Motor neuron (in vitro differentiated cells): ENCODE measurements at regions not wholly inside any gene's neighbourhood (a gene's known extent, or its start where the extent isn't known, plus 50 kb on each side); places are given as distances from the start of the nearest gene placed in this dataset.
"Not testable (repeated sequence)": the region's sequence is repeated elsewhere in the genome, so short reads cannot be mapped to it uniquely, and the experiment has no call there.

Experiments
- ATAC-seq, 8 experiments: fragments of 200-7000 bp; cut with Tn5 transposase; replicated peaks in 6 of 8; 2 replicates each; pipeline ENCODE4 v1.8.0; 2021; ENCODE audit warnings: mild to moderate bottlenecking in 8 of 8, moderate library complexity in 8 of 8
- H3K27ac ChIP-seq, 2 donors: fragments of 250-450 bp; sonication (Bioruptor Pico); 2 replicates each; pipeline ENCODE4 v1.9.0; 2021; ENCODE audit warnings: antibody characterized with exemption in 2 of 2, mild to moderate bottlenecking in 2 of 2, moderate library complexity in 1 of 2
- H3K4me1 ChIP-seq, 2 donors: fragments of 250-450 bp; sonication (Bioruptor Pico); replicated peaks in 1 of 2; 2 replicates each; pipeline ENCODE4 v1.6.1; 2021; ENCODE audit warnings: antibody characterized with exemption in 2 of 2, mild to moderate bottlenecking in 2 of 2, moderate library complexity in 1 of 2
- H3K4me3 ChIP-seq, 5 donors: fragments of 250-450 bp; sonication (Bioruptor Pico); 2 replicates each; pipeline ENCODE4 v1.9.0; 2021; ENCODE audit warnings: antibody characterized with exemption in 5 of 5, mild to moderate bottlenecking in 5 of 5, moderate library complexity in 4 of 5
- WGBS, 10 experiments: fragments of 450-650 bp; shearing (Covaris generic); methylation state at CpG; one replicate each; pipeline ENCODE4 v1.0.0; 2022; 5-methylcytosine and 5-hydroxymethylcytosine counted together
- in situ Hi-C, 9 experiments: fragments of 400-800 bp; cut with MboI; loops; one replicate each; pipeline ENCODE4 v1.15.0; 2021; ENCODE audit warnings: low sequenced_read_pairs in 9 of 9, low pct_unique_long_range_greater_than_20kb in 2 of 9; ENCODE audit not compliant: unreplicated experiment in 9 of 9

- in situ Hi-C loops, result no loop called here
- 15 to 83% (median 60%) methylated on average over 1 to 2 of the region's 2 CpGs; no CpG with 5 or more reads in 2 of the 10 experiments for WGBS, 10 experiments
- ATAC-seq, result peak in 2 of 8 experiments; percentile 40 to 64
- Histone ChIP-seq H3K27ac (no peak overlapping the region), H3K4me3 (no peak overlapping the region), H3K4me1 (no peaks in the 10 kb centered on the region)
Observed at GRCh38 chr4:148850257-148850995, 408.2 kb upstream of the NR3C2 start.

DNA sequence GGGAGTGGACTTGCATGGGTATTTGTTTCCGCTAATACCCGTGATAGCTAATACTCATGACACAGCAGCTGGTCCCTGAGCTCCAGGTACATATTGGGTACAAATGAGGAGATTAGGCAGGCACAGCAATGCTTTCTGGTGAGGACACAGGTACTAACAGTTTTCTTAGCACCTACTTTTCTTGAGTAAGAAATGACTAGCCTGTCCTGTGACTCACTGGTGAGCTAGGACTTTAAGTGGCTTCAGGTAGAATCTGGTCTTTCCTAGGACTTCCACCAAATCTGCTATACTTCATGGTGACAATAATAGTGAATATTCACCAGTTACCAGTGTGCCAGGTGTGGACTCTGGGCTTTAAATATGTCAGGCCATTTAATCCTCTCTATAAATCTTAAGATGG is 407.4 kb upstream of the NR3C2 start:
- ATAC-seq, result no peak
- Histone ChIP-seq H3K4me1 (no peaks in the 10 kb centered on the region), H3K27ac (no peak overlapping the region), H3K4me3 (no peak overlapping the region)
- in situ Hi-C loops, result no loop called here
- 86 to 100% (median 94%) methylated on average over 1 to 2 of the region's 2 CpGs; no CpG with 5 or more reads in 3 of the 10 experiments for WGBS, 10 experiments

DNA sequence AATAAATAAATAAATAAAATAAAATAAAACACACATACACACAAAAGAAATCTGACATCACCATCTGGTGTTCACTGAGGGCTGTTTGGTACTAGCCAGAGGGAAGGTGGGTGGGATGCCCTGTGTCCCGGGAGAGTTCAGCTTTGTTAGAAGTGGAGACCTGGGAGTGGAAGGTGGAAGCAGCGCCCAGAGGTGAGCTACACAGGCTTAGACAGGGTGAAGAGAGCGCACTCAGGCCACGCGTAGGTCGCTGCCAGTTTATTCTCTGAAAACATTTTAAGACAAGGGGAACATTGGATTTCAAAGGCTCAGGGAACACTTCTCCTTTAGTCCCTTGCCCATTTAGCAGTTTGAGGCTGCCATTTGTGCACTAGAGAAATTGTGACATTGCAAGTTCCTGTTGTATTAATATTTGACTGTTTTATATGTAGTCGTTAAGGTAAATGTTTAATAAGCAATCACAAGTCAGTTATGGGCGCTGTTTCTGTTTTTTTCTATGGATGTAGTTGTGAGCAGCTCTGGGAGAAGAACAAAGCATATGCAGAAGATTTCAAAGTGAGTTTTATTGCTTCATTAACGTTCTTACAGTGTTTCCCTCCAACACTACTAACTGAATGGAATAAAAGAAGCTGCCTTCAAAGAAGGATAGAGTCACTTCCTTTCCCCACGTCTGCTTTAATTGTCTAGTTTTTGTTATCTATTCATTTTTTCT is 405.5 kb upstream of the NR3C2 start:
- Histone ChIP-seq H3K4me1 (peaks cover under 1 to 2% of the 10 kb centered on the region in 2 donors), H3K4me3 (no peak overlapping the region), H3K27ac (no peak overlapping the region)
- in situ Hi-C loops, result no loop called here
- WGBS, 10 experiments, result 0 to 73% (median 64%) methylated on average over 1 to 9 of the region's 10 CpGs
- no peak for ATAC-seq

DNA sequence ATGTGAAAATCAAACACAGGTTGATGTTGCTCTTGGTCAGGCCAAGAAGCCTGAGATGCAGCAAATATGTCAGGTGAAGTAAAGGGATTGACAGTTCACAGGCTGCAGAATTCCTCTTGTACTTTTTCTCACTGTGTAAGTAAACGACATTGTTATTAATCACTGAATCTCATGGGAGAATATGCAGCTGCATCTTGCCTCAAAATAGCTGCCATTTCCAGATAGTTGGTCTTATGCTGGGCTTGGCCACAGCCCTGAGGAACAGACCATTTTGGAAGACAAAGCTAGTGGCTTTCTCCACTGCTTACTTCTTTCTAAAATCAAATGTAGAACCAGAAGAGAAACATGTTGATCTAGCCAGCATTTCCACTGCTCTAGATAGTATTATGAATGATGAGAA is 403.4 kb upstream of the NR3C2 start:
- ATAC-seq, result no peak
- no peak overlapping the region for H3K4me3 ChIP-seq
- no peak overlapping the region for H3K27ac ChIP-seq
- H3K4me1 ChIP-seq, result peaks cover 2 to 5% of the 10 kb centered on the region in 2 donors
- WGBS, 10 experiments, result 0 to 100% (median 27%) methylated on average over 1 of the region's 1 CpG; no CpG with 5 or more reads in 2 of the 10 experiments
- in situ Hi-C loops, result no loop called here

- 10 to 94% (median 74%) methylated on average over 1 to 3 of the region's 3 CpGs; no CpG with 5 or more reads in 1 of the 10 experiments for WGBS, 10 experiments
- Histone ChIP-seq H3K4me1 (peaks cover 2 to 5% of the 10 kb centered on the region in 2 donors), H3K27ac (no peak overlapping the region), H3K4me3 (no peak overlapping the region)
- in situ Hi-C loops, result no loop called here
- no peak for ATAC-seq
Observed at GRCh38 chr4:148843625-148844024, 401.4 kb upstream of the NR3C2 start.

DNA sequence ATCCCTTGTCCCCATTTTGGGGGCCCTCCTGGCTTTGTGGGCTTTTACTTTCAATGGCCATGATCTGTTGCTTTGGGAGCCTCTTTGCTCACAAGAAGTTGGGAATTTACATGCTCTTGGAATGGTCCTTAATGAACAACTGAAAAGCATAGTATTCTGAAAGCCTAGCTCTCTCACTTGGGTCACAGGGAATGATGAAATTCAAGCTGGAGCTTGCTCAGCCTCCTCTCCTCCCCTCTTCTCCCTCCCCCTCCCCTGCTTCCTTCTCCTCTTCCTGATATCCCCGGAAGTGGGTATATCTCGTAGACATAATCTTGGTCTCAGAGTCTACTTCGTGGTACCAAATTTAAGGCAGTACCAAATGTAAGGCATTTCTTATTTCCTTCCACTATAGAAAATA is 400.6 kb upstream of the NR3C2 start:
- WGBS, 10 experiments, result 67 to 83% (median 80%) methylated on average over 1 of the region's 3 CpGs; no CpG with 5 or more reads in 7 of the 10 experiments
- no peak overlapping the region for H3K4me3 ChIP-seq
- ATAC-seq, result peak in 3 of 8 experiments; percentile 25 to 60 (median 41)
- peaks cover 2 to 5% of the 10 kb centered on the region in 2 donors for H3K4me1 ChIP-seq
- no peak overlapping the region for H3K27ac ChIP-seq
- in situ Hi-C loops, result no loop called here

DNA sequence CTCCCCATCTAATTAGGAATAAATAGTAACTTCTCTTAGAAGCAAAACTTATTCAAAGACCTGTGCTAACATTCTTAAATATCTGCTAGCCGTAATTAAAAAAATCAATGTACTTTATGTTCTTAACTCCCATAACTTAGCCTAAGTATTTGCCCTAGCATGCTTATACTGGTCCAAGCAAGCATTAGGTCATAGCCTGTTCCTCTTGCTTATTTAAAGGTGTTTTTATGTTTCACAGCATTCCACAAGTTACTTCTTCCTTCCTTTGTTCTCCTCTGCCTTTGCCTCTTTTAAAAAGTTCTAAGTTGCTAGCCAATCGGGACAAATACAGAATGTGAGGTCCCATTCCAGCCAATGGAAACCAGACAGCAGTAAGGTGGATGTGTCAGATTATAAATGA is 395.4 kb upstream of the NR3C2 start:
- in situ Hi-C loops, result not testable (repeated sequence)

DNA sequence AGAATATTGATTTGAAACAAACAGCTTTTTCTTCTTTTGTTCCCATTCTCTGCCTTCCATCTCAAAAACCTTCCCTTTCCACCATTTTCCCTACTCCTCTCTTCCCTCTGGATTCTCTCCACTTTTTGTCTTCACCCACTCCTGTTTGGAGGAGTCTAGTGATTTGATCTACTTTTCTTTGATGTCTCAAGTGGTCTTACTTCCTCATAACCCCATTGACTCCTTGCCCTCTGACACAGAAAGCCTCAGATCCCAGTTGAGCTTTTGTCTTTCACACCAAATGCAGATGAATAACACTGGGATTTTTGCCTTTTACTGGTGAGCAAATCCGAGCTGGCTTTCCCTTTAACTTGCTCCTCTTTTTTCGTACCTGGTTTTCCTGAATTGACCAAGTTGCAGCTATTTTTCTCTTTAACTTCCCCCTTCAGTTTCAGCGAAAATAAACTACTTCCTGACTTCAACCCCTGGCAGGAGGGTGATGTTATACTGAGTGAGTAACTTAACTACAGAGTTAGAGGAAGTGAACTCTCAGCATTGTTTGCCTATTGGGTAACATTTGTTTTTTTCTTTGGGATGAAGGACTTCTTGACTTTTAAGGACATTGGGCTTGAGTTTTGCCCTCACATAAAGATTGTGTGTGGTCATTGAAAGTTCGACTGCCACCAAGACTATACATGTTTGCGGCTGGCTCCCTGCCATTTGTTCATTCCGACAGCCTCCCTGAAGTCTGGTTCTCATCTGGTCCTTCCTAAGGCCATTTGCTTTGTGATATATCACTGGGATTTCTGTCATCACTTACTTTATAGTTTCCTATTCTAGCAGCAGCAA is 392.8 kb upstream of the NR3C2 start:
- 7 to 68% (median 45%) methylated on average over 2 to 6 of the region's 6 CpGs; no CpG with 5 or more reads in 1 of the 10 experiments for WGBS, 10 experiments
- in situ Hi-C loops, result no loop called here
- Histone ChIP-seq H3K27ac (no peak overlapping the region), H3K4me3 (no peak overlapping the region), H3K4me1 (peaks cover 0 to 9% of the 10 kb centered on the region in 2 donors)
- peak in 4 of 8 experiments; percentile 37 to 77 (median 55) for ATAC-seq

More for the DNA sequence above, 395.4 kb upstream of the NR3C2 start:
- 60 to 100% (median 92%) methylated on average over 1 to 2 of the region's 2 CpGs; no CpG with 5 or more reads in 3 of the 10 experiments for WGBS, 10 experiments
- not testable (repeated sequence) for H3K4me3 ChIP-seq, H3K27ac ChIP-seq, ATAC-seq
- peaks cover under 1 to 11% of the 10 kb centered on the region in 2 donors for H3K4me1 ChIP-seq

DNA sequence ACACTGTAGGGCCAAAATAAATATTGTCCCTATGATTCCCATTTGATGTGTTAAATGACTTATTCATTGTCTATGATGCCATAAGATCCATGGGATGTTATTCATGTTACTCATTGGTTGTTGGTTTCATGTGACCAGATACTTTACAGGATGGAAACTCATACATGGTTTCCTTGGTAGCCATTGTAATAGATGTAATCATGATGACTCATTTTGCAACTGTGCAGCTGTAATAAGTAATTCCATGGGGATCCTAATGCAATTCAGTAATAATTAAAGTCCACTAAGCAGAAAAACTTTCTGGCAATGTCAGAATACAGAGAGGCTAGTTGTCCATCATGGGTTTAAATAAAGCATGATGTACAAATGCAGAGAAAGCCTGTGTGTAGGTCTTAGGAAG is 389.7 kb upstream of the NR3C2 start:
- Histone ChIP-seq H3K4me3 (no peak overlapping the region), H3K4me1 (peaks cover 0 to 9% of the 10 kb centered on the region in 2 donors), H3K27ac (no peak overlapping the region)
- ATAC-seq, result peak; percentile 53 to 99 (median 94)
- in situ Hi-C loops, result no loop called here

DNA sequence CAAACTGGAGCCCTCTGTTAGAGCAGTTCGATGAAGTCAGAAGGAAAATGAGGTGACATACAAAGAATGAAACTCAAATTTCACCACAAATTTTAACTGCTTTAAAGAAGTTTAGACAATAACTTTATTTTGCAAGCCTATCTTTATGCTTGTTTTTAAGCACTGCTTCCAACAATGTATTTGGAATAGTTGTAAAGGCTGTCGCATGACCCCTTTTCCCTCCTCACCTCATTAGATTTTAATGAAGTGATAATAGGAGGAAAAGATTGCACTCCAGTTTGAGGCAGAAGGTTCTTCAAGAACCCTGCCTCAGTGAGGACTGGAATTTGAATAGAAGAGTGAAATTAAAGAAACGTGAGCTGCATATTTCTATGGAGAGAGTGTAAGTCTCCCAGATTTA is 386.1 kb upstream of the NR3C2 start:
- 33 to 97% (median 51%) methylated on average over 2 to 3 of the region's 3 CpGs; no CpG with 5 or more reads in 2 of the 10 experiments for whole genome bisulfite sequencing, 10 experiments
- ATAC-seq, result no peak
- no peak overlapping the region for H3K27ac ChIP-seq
- in situ Hi-C loops, result no loop called here
- no peaks in the 10 kb centered on the region for H3K4me1 ChIP-seq
- H3K4me3 ChIP-seq, result no peak overlapping the region

DNA sequence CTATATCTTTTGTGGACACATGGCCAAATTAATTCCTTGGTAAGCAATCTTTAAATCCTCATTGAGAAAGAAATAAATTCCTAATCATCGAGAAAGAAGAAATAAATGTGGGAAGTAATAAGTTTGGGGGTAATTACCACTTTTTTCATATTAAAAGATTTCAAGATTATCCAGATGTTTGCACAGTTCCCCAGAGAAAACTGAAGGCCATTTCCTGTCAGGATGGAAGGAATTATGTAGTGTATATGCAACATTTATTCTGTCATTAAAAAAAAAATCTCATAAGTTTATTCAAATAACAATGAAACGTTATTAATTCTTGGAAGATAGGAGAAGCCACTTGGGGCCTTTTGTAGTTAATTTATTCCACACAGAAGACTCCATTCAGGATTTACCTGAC is 385.6 kb upstream of the NR3C2 start:
- ATAC-seq, result no peak
- in situ Hi-C loops, result no loop called here
- WGBS, 10 experiments, result 0 to 90% (median 55%) methylated on average over 1 to 2 of the region's 2 CpGs
- Histone ChIP-seq H3K4me3 (no peak overlapping the region), H3K4me1 (no peaks in the 10 kb centered on the region), H3K27ac (no peak overlapping the region)

DNA sequence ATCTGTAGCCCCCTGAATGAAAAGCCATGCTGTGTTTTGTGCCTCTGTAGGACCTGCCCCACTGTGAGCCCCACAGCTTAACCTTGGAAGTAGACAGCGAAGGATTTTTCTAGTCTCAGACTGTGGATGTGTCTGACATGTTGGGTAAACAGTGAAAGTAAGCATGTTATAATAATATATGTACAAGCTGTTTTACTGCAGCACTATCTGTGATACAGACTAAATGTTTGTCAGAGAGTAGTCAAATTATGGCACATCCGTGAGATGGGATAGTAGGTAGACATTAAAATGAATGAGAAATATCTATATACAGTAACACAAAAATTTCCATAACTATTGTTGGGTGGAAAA is 381.2 kb upstream of the NR3C2 start:
- ATAC-seq, result no peak
- no peak overlapping the region for H3K4me3 ChIP-seq
- H3K27ac ChIP-seq, result no peak overlapping the region
- 74 to 100% (median 96%) methylated on average over 1 to 2 of the region's 2 CpGs; no CpG with 5 or more reads in 2 of the 10 experiments for WGBS, 10 experiments
- H3K4me1 ChIP-seq, result no peaks in the 10 kb centered on the region
- in situ Hi-C loops, result no loop called here
